Immature natural killer cell (primary cell): ENCODE measurements at regions not wholly inside any gene's neighbourhood (a gene's known extent, or its start where the extent isn't known, plus 50 kb on each side); places are given as distances from the start of the nearest gene placed in this dataset.
A peak's percentile ranks its signal among the peaks of the same experiment; 100 is the strongest.

ENCODE experiments used
- DNase-seq, 3 donors: peaks; one replicate each; pipeline ENCODE4 v3.0.0; 2022; ENCODE audit warnings: mixed read lengths in 1 of 3
- H3K27ac Mint-ChIP-seq, 6 donors: one replicate each; pipeline ENCODE4 v1.8.0; 2020; ENCODE audit warnings: mixed read lengths in 6 of 6, mild to moderate bottlenecking in 5 of 6, inconsistent platforms in 4 of 6, moderate library complexity in 3 of 6
- H3K27me3 Mint-ChIP-seq, 3 donors: one replicate each; pipeline ENCODE4 v1.8.0; 2020 to 2021; ENCODE audit warnings: low read depth in 3 of 3, mild to moderate bottlenecking in 3 of 3, mixed read lengths in 3 of 3, moderate library complexity in 3 of 3, inconsistent platforms in 1 of 3
- H3K36me3 Mint-ChIP-seq, 3 donors: one replicate each; pipeline ENCODE4 v1.8.0; 2020; ENCODE audit warnings: mixed read lengths in 3 of 3, inconsistent platforms in 2 of 3, mild to moderate bottlenecking in 2 of 3
- H3K4me1 Mint-ChIP-seq, 2 donors: one replicate each; pipeline ENCODE4 v1.8.0; 2020; ENCODE audit warnings: inconsistent platforms in 2 of 2, mild to moderate bottlenecking in 2 of 2, mixed read lengths in 2 of 2, moderate library complexity in 1 of 2
- H3K4me3 Mint-ChIP-seq, 5 donors: one replicate each; pipeline ENCODE4 v1.8.0; 2020; ENCODE audit warnings: mild to moderate bottlenecking in 5 of 5, mixed read lengths in 5 of 5, inconsistent platforms in 3 of 5, moderate library complexity in 3 of 5
- H3K9me3 Mint-ChIP-seq, 6 donors: one replicate each; pipeline ENCODE4 v1.8.0; 2020; ENCODE audit warnings: mild to moderate bottlenecking in 6 of 6, mixed read lengths in 6 of 6, inconsistent platforms in 4 of 6, moderate library complexity in 3 of 6

GRCh38 chr6:44045672-44046015 is 81.6 kb downstream of the MRPL14 start:
- no peak for DNase-seq
- no peaks in the 10 kb centered on the region for H3K36me3 Mint-ChIP-seq
- H3K4me1 Mint-ChIP-seq = no peaks in the 10 kb centered on the region
- no peaks in the 10 kb centered on the region for H3K9me3 Mint-ChIP-seq
- no peak overlapping the region for H3K27ac Mint-ChIP-seq
- no peak overlapping the region for H3K4me3 Mint-ChIP-seq
- peaks cover 0 to 2% (median 0%) of the 10 kb centered on the region in 3 donors for H3K27me3 Mint-ChIP-seq

DNA sequence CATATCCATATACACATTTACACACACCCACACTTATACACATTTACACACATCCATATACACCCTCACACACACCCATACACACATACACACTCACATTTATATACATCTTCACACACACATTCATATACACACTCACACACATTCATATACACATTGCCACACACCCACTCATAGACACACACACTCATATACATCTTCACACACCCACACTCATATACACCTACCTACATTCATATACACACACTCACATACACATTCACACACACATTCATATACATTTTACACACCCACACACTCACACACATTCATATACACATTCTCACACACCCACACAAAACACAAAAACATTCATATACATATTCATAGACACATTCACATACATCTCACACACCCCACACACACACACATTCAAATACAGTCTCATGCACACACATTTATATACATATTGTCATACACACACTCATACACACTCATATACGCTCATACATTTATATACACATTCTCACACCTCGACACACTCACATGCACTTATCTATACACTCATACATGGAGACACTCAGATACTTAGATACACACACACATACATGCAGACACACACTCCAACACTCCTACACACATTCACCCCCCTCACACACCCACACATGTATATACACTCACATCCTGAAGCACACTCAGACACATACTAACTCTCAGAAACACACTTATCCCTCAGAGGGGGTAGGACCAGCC is 82.1 kb downstream of the MRPL14 start:
- Mint-ChIP-seq H3K36me3 (no peaks in the 10 kb centered on the region), H3K4me3 (no peak overlapping the region), H3K9me3 (no peaks in the 10 kb centered on the region), H3K4me1 (no peaks in the 10 kb centered on the region), H3K27ac (no peak overlapping the region), H3K27me3 (peaks cover 0 to 2% (median 0%) of the 10 kb centered on the region in 3 donors)
- DNase-seq = no peak

DNA sequence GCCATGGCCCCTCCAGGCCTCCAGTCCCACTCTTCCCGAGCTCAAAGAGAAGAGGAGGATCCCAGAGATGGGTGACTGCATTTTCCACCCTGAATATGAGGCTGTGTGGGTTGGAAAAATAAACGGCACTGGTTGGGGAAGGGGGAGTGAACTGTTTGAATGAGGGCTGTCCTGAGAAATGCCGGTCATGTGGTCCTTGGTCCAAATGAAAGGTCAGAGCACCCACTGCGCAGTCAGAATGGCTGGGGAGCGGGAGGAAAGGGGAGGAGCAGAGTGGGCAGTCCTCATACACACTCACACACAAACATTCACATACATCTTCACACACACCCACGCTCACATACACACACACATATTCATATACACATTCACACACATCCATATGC is 83.1 kb downstream of the MRPL14 start:
- DNase-seq = no peak
- Mint-ChIP-seq H3K27ac (no peak overlapping the region), H3K4me3 (no peak overlapping the region), H3K36me3 (no peaks in the 10 kb centered on the region), H3K9me3 (no peaks in the 10 kb centered on the region), H3K4me1 (no peaks in the 10 kb centered on the region), H3K27me3 (peaks cover 0 to 2% (median 1%) of the 10 kb centered on the region in 3 donors)

- Mint-ChIP-seq H3K4me3 (no peak overlapping the region), H3K4me1 (no peaks in the 10 kb centered on the region), H3K9me3 (no peaks in the 10 kb centered on the region)
Measured at GRCh38 chr6:44043479-44044153, 83.6 kb downstream of the MRPL14 start.

DNA sequence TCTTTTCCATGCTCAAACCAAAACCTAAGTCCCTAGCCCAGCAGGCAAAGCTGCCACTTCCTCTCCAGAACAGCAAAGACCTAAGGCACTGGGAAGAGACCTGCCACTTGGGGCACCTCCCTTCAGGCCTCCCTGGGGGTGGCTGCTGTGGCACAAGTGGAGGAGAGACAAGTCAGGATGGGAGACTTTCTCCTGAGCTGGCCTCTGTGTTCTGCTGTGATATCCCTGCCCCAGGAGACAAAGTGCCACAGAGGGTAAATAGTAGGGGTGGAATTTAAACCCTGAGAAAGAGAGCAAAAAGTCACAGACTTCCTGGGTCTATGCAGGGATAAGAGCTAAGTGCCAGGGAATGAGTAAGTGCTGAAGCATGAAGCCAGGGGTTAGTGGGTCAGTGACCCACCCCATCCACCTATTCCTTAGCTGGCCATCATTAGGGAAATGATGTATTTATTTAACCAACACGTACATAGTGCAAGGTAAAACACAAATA is 84.2 kb downstream of the MRPL14 start:
- H3K9me3 Mint-ChIP-seq = no peaks in the 10 kb centered on the region
- no peak overlapping the region for H3K4me3 Mint-ChIP-seq
- H3K27me3 Mint-ChIP-seq = peaks cover 0 to 3% (median 1%) of the 10 kb centered on the region in 3 donors
- H3K36me3 Mint-ChIP-seq = no peaks in the 10 kb centered on the region
- no peak for DNase-seq
- no peaks in the 10 kb centered on the region for H3K4me1 Mint-ChIP-seq
- no peak overlapping the region for H3K27ac Mint-ChIP-seq

More at GRCh38 chr6:44043479-44044153, 83.6 kb downstream of the MRPL14 start:
- peaks cover 0 to 2% (median 1%) of the 10 kb centered on the region in 3 donors for H3K27me3 Mint-ChIP-seq
- no peaks in the 10 kb centered on the region for H3K36me3 Mint-ChIP-seq
- H3K27ac Mint-ChIP-seq = no peak overlapping the region
- no peak for DNase-seq

DNA sequence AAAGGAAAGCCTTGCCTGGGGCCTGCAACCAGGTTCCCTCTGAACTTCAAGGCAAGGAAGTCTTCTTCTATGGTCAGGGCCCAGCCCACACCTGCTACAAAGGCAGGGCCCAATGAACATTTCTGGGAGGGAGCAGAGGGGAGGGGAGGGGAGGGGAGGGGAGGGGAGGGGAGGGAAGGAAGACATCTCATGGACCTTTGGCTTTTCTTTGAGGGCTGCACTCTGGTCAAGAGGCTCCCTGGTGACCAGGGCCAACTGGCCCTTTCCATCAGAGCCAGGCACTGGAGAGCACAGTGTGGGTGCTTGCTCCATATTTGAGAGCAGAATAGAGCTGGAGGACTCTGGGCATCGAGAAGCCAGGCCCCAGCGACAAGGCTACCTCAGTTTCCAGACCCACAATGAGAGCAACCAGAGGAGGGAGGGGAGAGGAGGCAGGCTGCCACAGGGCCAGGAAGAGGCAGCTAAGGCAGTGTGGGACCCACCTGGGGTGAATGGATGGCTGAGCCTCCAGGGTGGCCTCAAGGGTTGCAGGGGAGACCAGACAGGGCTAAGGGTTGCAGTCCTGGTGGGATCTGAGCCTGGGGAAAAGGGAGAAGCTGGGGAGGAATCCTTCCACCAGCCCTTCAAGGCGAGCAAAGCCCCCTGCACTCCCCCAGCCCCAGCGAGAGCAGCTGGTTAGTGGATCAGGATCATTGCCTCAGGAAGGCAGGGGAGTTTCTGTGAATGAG is 84.8 kb downstream of the MRPL14 start:
- H3K36me3 Mint-ChIP-seq = no peaks in the 10 kb centered on the region
- DNase-seq = no peak
- H3K4me3 Mint-ChIP-seq = no peak overlapping the region
- no peak overlapping the region for H3K27ac Mint-ChIP-seq
- no peaks in the 10 kb centered on the region for H3K4me1 Mint-ChIP-seq
- no peaks in the 10 kb centered on the region for H3K9me3 Mint-ChIP-seq
- peaks cover 0 to 3% (median 1%) of the 10 kb centered on the region in 3 donors for H3K27me3 Mint-ChIP-seq

- Mint-ChIP-seq H3K27me3 (peaks cover 0 to 3% (median 1%) of the 10 kb centered on the region in 3 donors), H3K9me3 (no peaks in the 10 kb centered on the region), H3K36me3 (no peaks in the 10 kb centered on the region), H3K4me1 (no peaks in the 10 kb centered on the region), H3K27ac (no peak overlapping the region), H3K4me3 (no peak overlapping the region)
- no peak for DNase-seq
Measured at GRCh38 chr6:44041461-44042260, 85.6 kb downstream of the MRPL14 start.

DNA sequence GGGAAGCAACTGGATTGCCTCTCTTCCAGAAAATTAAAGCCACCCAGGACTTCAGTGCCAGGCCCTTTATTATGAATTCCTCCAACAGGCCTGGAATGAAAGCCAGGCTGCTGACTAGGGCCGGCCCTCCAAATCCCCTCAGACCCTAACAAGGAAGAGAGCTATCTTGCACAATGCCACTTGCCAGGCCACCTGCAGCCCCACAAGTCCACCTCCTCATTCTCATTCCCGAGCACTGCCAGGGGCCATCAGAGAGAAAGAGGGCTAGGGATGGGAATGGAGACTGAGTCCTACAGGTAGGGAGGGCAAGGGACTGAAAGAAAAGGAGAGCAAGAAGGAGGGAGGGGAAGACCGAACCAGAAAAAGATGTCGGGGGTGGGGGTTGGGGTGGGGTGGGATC is 86.5 kb downstream of the MRPL14 start:
- Mint-ChIP-seq H3K27me3 (peaks cover 0 to 3% (median 1%) of the 10 kb centered on the region in 3 donors), H3K36me3 (no peaks in the 10 kb centered on the region), H3K9me3 (no peaks in the 10 kb centered on the region), H3K4me3 (no peak overlapping the region), H3K27ac (no peak overlapping the region), H3K4me1 (no peaks in the 10 kb centered on the region)
- DNase-seq = no peak

- DNase-seq = no peak
Measured at GRCh38 chr6:44039839-44040350, 87.4 kb downstream of the MRPL14 start.

DNA sequence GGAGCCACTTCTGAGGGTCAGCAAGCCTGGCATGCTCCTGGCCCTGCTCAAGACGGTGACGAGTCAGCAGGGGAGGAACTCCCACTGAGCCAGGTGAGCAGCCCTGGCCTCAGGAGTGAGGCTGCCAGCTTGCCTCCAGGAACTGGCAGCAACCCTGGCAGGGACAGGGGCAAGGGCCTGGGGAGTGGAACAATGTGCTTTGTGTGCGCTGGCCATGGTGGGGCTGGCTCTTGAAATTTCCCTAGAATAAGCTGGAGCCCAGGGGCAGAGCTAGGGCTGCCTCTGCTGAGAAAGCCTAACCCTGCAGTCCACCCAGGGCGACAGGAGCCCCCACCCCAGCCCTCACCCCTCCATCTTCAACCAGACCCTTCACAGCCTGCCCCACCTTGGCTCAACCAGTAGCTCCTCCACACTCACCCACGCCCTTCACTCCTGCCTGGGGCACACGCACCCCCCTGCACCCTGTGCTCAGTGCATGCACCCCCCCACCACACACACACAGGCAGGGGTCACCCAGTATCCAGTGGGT is 88.0 kb downstream of the MRPL14 start:
- Mint-ChIP-seq H3K4me3 (no peak overlapping the region), H3K27ac (no peak overlapping the region)
- no peak for DNase-seq

More at GRCh38 chr6:44039839-44040350, 87.4 kb downstream of the MRPL14 start:
- Mint-ChIP-seq H3K4me1 (no peaks in the 10 kb centered on the region), H3K27me3 (peaks cover 2 to 5% (median 2%) of the 10 kb centered on the region in 3 donors), H3K4me3 (no peak overlapping the region), H3K36me3 (no peaks in the 10 kb centered on the region), H3K27ac (no peak overlapping the region), H3K9me3 (no peaks in the 10 kb centered on the region)

DNA sequence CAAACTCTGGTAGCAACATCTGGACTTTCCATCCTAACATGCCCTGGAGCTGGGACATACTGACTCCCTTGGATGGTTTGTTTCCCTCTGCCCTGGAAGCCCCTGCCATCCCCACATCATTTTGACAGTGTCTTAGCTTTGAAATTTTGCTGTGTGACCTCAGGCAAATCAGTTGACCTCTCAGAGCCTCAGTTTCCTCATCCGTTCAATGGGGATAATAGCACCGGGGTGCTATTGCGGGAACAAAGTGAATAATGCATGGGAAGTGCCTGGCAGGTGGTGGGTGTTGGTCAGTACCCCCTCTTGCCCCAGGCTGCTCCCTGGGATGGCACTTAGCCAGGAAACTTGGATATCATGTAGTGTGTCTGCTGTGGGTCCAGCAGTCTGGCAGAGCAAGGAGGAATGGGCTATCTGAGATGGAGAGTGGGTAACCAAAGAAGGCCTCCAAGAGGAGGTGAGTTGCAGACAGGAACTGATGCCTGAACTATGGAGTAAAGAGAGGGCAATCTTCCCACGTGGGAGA is 88.6 kb downstream of the MRPL14 start:
- peaks cover 2 to 6% (median 3%) of the 10 kb centered on the region in 3 donors for H3K27me3 Mint-ChIP-seq
- no peaks in the 10 kb centered on the region for H3K9me3 Mint-ChIP-seq
- no peak for DNase-seq
- peak overlapping the region in 1 of 6 donors; percentile 17 for H3K27ac Mint-ChIP-seq
- H3K4me1 Mint-ChIP-seq = no peaks in the 10 kb centered on the region
- no peaks in the 10 kb centered on the region for H3K36me3 Mint-ChIP-seq
- H3K4me3 Mint-ChIP-seq = no peak overlapping the region

More for the DNA sequence above, 88.0 kb downstream of the MRPL14 start:
- peaks cover 2 to 6% (median 3%) of the 10 kb centered on the region in 3 donors for H3K27me3 Mint-ChIP-seq
- no peaks in the 10 kb centered on the region for H3K36me3 Mint-ChIP-seq
- H3K9me3 Mint-ChIP-seq = no peaks in the 10 kb centered on the region
- no peaks in the 10 kb centered on the region for H3K4me1 Mint-ChIP-seq

GRCh38 chr6:44037847-44038542 is 89.3 kb downstream of the MRPL14 start:
- Mint-ChIP-seq H3K27ac (no peak overlapping the region), H3K4me3 (no peak overlapping the region)
- DNase-seq = no peak

More at GRCh38 chr6:44037847-44038542, 89.3 kb downstream of the MRPL14 start:
- peaks cover 2 to 6% (median 3%) of the 10 kb centered on the region in 3 donors for H3K27me3 Mint-ChIP-seq
- no peaks in the 10 kb centered on the region for H3K36me3 Mint-ChIP-seq
- H3K4me1 Mint-ChIP-seq = no peaks in the 10 kb centered on the region
- no peaks in the 10 kb centered on the region for H3K9me3 Mint-ChIP-seq
